Mesothelial cell of epicardium (in vitro differentiated cells): ENCODE measurements at regions not wholly inside any gene's neighbourhood (a gene's known extent, or its start where the extent isn't known, plus 50 kb on each side); places are given as distances from the start of the nearest gene placed in this dataset.

Source experiments
- DNase-seq, 2 experiments: peaks; one replicate each; pipeline ENCODE4 v3.0.0; 2021; ENCODE audit warnings: low spot score in 2 of 2; ENCODE audit not compliant: unreplicated experiment in 2 of 2
- H3K27ac Mint-ChIP-seq: 2 replicates; pipeline ENCODE4 v1.8.0; 2021; ENCODE audit warnings: mixed read lengths
- H3K27me3 Mint-ChIP-seq: 2 replicates; pipeline ENCODE4 v1.8.0; 2021; ENCODE audit warnings: low read depth, mixed read lengths
- H3K36me3 Mint-ChIP-seq: 2 replicates; pipeline ENCODE4 v1.8.0; 2021; ENCODE audit warnings: mixed read lengths
- H3K4me1 Mint-ChIP-seq: 2 replicates; pipeline ENCODE4 v1.8.0; 2021; ENCODE audit warnings: mixed read lengths
- H3K4me3 Mint-ChIP-seq: 2 replicates; pipeline ENCODE4 v1.8.0; 2021; ENCODE audit warnings: mild to moderate bottlenecking, moderate library complexity, mixed read lengths
- H3K9me3 Mint-ChIP-seq: 2 replicates; pipeline ENCODE4 v1.8.0; 2021; ENCODE audit warnings: mixed read lengths
- TF ChIP-seq, protein P1 (sequence below): fragments of 200-600 bp; sonication (generic); IDR thresholded peaks from one replicate; pipeline ENCODE4 v1.5.0; 2021; ENCODE audit warnings: antibody characterized with exemption; ENCODE audit not compliant: unreplicated experiment

GRCh38 chr12:27894309-27894708 is 78.2 kb downstream of the PTHLH start:
- Mint-ChIP-seq H3K27me3 (no peaks in the 10 kb centered on the region), H3K9me3 (peaks cover 12% of the 10 kb centered on the region), H3K36me3 (no peaks in the 10 kb centered on the region), H3K27ac (no peak overlapping the region), H3K4me1 (peaks cover 10% of the 10 kb centered on the region), H3K4me3 (no peak overlapping the region)
- no peak for DNase-seq
- TF ChIP-seq, protein P1, sequence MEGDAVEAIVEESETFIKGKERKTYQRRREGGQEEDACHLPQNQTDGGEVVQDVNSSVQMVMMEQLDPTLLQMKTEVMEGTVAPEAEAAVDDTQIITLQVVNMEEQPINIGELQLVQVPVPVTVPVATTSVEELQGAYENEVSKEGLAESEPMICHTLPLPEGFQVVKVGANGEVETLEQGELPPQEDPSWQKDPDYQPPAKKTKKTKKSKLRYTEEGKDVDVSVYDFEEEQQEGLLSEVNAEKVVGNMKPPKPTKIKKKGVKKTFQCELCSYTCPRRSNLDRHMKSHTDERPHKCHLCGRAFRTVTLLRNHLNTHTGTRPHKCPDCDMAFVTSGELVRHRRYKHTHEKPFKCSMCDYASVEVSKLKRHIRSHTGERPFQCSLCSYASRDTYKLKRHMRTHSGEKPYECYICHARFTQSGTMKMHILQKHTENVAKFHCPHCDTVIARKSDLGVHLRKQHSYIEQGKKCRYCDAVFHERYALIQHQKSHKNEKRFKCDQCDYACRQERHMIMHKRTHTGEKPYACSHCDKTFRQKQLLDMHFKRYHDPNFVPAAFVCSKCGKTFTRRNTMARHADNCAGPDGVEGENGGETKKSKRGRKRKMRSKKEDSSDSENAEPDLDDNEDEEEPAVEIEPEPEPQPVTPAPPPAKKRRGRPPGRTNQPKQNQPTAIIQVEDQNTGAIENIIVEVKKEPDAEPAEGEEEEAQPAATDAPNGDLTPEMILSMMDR = no peak

DNA sequence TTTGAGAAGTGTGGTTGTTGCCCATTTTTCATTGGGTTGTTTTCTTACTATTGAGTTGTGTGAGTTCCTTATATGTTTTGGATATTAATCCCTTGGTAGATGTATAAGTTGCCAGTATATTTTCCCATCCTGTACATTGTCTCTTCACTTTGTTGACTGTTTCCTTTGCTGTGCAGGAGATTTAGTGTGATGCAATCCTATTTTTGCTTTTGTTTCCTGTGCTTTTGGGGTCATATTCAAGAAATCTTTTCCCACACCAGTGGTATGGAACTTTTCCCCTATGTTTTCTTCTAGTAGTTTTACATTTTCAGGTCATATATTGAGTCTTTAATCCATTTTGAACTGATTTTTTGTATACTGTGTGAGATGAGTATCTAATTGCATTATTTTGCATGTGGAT is 92.8 kb downstream of the PTHLH start:
- Mint-ChIP-seq H3K27me3 (no peaks in the 10 kb centered on the region), H3K9me3 (peaks cover 30% of the 10 kb centered on the region), H3K36me3 (peaks cover 2% of the 10 kb centered on the region), H3K4me3 (no peak overlapping the region), H3K27ac (no peak overlapping the region), H3K4me1 (peaks cover 1% of the 10 kb centered on the region)
- DNase-seq = no peak
- TF ChIP-seq, protein P1 = no peak

- Mint-ChIP-seq H3K4me3 (no peak overlapping the region), H3K9me3 (peaks cover 8% of the 10 kb centered on the region), H3K27me3 (no peaks in the 10 kb centered on the region), H3K27ac (no peak overlapping the region), H3K36me3 (peaks cover 3% of the 10 kb centered on the region), H3K4me1 (peaks cover 22% of the 10 kb centered on the region)
- TF ChIP-seq, protein P1 = no peak
- DNase-seq = no peak
Observed at GRCh38 chr12:27875677-27876076, 95.6 kb upstream of the MANSC4 start.

- TF ChIP-seq, protein P1 = no peak
- no peak for DNase-seq
- Mint-ChIP-seq H3K36me3 (peaks cover 3% of the 10 kb centered on the region), H3K4me1 (peaks cover 32% of the 10 kb centered on the region), H3K27me3 (no peaks in the 10 kb centered on the region), H3K9me3 (peaks cover 8% of the 10 kb centered on the region), H3K4me3 (no peak overlapping the region), H3K27ac (no peak overlapping the region)
Observed at GRCh38 chr12:27873010-27873409, 93.0 kb upstream of the MANSC4 start.

GRCh38 chr12:27871946-27872345 is 91.9 kb upstream of the MANSC4 start:
- Mint-ChIP-seq H3K27me3 (no peaks in the 10 kb centered on the region), H3K9me3 (peaks cover 8% of the 10 kb centered on the region), H3K27ac (peak overlapping the region; percentile 19), H3K4me3 (no peak overlapping the region), H3K36me3 (peaks cover 3% of the 10 kb centered on the region), H3K4me1 (peaks cover 32% of the 10 kb centered on the region)
- TF ChIP-seq, protein P1 = no peak
- no peak for DNase-seq

DNA sequence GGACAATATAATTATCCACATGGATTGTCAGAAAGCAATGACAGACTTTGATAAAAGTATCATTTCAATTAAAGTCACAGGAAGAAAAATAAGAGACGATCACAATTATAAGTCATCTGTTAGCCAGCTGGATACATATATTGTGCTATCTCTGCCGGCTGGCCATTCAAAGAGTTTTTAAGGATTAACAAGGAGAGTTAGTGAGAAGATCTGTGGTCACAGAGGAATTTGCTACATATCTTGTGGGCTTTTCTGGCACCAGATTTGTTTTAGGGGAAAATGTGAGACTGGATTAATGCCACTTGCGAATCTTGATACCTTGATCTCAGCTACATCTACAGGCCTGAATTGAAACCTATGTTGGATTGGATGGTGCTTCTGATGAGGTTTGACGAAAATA is 90.9 kb upstream of the MANSC4 start:
- no peaks in the 10 kb centered on the region for H3K27me3 Mint-ChIP-seq
- no peak for DNase-seq
- TF ChIP-seq, protein P1 = no peak
- peak overlapping the region; percentile 26 for H3K27ac Mint-ChIP-seq
- peaks cover 3% of the 10 kb centered on the region for H3K36me3 Mint-ChIP-seq
- H3K4me1 Mint-ChIP-seq = peaks cover 39% of the 10 kb centered on the region
- no peak overlapping the region for H3K4me3 Mint-ChIP-seq
- H3K9me3 Mint-ChIP-seq = peaks cover 8% of the 10 kb centered on the region
